Transverse colon (tissue), 4 donors: ENCODE measurements at regions not wholly inside any gene's neighbourhood (a gene's known extent, or its start where the extent isn't known, plus 50 kb on each side); places are given as distances from the start of the nearest gene placed in this dataset.

ENCODE experiments used
- EP300 ChIP-seq: sonication (generic); formaldehyde crosslinking; IDR thresholded peaks from one replicate; pipeline ENCODE4 v1.6.1; 2017; ENCODE audit warnings: antibody characterized with exemption, low read depth
- POLR2A ChIP-seq: fragments of 450-650 bp; IDR thresholded peaks from one replicate; pipeline ENCODE4 v1.6.1; 2016; ENCODE audit warnings: antibody characterized with exemption, mild to moderate bottlenecking, moderate library complexity
- POLR2AphosphoS5 ChIP-seq, 3 donors: sonication (generic); formaldehyde crosslinking; IDR thresholded peaks; one replicate each; pipeline ENCODE4 v1.6.1; 2016; ENCODE audit warnings: antibody characterized with exemption in 3 of 3
- TF ChIP-seq, protein P1 (sequence below), 5 experiments: fragments of 200-600 bp in 3 of 5; fragments of 450-650 bp in 2 of 5; sonication (generic) in 3 of 5; IDR thresholded peaks; 1 replicate in 2 of 5; 2 replicates in 3 of 5; pipeline ENCODE4 v1.5.1; 2016 to 2017; ENCODE audit warnings: antibody characterized with exemption in 5 of 5, inconsistent platforms in 3 of 5, mild to moderate bottlenecking in 2 of 5, moderate library complexity in 1 of 5

DNA sequence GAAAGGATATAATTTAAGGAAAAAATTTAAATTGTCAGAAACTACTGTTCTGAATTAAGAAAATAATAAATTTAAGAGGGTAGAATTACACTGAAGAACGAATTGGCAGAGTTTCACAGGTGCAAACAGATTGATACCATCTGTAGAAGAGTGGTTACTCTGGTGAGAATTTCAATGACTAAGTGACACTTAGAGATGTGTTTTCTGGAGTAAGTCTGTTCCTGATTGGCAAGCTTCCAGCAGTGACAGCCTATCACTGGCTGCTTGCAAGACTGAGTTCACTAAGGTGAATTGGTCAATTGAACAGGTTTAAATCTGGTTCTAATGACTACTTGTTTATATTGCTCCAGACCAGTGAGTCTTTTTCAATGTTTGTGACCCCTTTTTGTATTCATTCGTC is 838.2 kb upstream of the RGS18 start:
- no peak for TF ChIP-seq EP300
- TF ChIP-seq, protein P1, sequence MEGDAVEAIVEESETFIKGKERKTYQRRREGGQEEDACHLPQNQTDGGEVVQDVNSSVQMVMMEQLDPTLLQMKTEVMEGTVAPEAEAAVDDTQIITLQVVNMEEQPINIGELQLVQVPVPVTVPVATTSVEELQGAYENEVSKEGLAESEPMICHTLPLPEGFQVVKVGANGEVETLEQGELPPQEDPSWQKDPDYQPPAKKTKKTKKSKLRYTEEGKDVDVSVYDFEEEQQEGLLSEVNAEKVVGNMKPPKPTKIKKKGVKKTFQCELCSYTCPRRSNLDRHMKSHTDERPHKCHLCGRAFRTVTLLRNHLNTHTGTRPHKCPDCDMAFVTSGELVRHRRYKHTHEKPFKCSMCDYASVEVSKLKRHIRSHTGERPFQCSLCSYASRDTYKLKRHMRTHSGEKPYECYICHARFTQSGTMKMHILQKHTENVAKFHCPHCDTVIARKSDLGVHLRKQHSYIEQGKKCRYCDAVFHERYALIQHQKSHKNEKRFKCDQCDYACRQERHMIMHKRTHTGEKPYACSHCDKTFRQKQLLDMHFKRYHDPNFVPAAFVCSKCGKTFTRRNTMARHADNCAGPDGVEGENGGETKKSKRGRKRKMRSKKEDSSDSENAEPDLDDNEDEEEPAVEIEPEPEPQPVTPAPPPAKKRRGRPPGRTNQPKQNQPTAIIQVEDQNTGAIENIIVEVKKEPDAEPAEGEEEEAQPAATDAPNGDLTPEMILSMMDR (IDR thresholded peaks at IDR 0.05) = no peak
- no peak for TF ChIP-seq POLR2A
- no peak for TF ChIP-seq POLR2AphosphoS5 (IDR thresholded peaks at IDR 0.05)
